NCI-H1417 treated with DMSO at 0.1 percent for 48 hours (cell line): ENCODE measurements at regions not wholly inside any gene's neighbourhood (a gene's known extent, or its start where the extent isn't known, plus 50 kb on each side); places are given as distances from the start of the nearest gene placed in this dataset.

Experiments
- DNase-seq: peaks from one replicate; lab custom pipeline; 2025; lab: John Stamatoyannopoulos, UW

DNA sequence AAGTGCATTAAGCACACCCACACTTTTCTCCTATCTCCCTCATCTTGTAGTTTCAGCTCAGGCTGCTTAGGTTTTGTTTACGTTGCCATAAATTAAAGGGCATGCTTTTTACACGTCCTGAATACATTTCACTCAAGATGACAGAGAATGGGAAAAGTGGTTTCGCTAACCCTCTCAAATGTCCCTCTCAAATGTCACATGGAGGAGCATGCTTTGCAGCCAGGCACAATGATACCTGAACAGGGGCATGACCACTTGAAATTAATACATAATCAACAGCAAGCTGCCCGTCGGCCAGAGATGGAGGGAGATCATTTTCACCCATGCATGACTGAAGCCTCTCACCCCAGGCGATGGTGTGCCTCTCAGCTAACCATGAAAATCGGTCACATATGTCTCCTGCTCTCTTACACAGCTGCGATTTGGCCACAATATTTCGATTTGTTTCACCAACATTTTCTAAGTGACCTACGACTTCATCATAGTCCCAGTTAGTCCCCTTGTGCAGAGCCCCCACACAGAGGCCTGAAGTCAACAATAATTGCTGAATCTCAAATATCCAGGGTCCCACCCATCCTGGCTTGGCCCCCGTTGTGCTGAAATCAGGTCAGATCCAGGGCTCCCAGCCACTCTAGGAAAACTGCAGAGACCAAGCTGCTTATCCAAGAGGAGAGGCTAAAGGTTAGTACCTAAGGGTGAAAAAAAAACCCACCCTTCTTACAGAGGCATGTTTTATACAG is 373.9 kb upstream of the NFE2L3 start:
- peak; percentile 97 for DNase-seq

DNA sequence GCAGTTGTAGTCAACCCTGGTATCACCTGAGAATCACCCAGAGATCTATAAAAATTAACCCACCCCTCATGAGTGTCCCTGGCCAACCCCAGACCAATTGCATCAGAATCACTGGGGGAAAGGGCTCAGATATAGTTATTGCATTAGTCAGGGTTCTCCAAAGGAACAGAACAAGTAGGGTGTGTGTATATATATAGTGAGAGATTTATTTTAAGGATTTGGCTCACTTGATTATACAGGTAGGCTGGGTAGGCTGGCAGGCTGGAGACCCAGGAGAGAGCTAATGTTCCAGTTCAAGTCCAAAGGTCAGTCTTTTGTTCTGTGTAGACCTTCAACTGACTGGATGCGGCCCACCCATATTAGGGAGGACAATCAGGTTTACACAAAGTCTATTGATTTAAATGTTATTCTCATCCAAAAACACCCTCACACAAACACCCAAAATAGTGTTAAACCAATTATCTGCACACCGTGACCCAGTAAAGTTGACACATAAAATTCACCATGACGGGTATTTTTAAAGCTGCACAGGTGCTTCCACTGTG is 372.9 kb upstream of the NFE2L3 start:
- no peak for DNase-seq

DNA sequence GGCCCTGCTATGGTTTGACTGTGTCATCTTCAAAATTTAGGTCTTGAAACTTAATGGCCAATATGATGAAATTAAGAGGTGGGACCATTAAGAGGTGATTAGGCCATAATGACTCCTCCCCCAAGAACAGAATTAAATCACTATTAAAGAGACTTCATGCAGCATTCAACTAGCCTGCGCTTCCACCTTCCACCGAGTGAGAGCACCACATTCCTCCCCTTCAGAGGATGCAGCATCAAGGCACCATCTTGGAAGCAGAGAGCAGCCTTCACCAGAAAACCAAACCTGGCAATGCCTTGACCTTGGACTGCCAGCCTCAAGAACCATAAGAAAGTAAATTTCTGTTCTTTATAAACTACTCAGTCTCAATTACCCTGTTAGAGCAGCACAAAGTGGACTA is 371.1 kb upstream of the NFE2L3 start:
- DNase-seq, result no peak

DNA sequence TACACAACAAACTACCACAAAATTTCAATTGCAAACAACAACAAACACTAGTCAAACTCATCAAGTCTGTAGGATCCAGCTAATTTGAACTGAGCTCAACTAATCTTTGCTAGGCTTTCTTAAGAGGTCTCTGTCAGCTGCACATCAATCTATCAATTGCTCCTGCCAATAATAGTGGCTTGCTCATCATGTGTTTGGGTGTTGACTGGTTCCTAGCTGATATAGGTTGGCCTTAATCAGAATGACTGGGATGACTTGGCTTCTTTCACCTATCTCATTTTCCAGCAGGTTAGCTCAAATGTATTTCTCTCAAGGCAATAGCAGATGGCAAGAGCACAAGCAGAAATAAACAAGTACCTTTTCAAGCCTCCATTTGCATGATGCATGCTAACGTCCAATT is 370.3 kb upstream of the NFE2L3 start:
- DNase-seq, result no peak

DNA sequence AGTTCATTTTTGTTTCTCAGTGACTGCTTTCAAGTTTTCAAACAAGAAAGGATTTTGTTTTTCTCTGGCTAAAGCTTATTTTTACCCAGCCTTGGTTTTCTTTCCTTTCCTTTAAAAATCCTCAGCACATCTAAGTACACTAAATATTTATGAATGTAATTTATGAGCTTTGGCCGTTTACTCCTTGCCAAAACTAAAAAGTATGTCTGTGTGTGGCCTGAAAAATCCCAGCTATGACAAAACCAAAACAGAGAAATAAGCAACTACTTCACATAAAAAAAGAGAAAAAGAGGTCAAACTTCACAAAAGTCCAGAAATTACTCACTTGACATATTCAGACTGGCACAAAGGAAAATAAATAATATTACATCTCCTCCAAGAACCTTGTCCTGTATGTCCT is 365.1 kb upstream of the NFE2L3 start:
- no peak for DNase-seq

GRCh38 chr7:25787336-25787735 is 364.7 kb upstream of the NFE2L3 start:
- no peak for DNase-seq

GRCh38 chr7:25788371-25788770 is 363.6 kb upstream of the NFE2L3 start:
- no peak for DNase-seq

GRCh38 chr7:25788961-25789620 is 362.9 kb upstream of the NFE2L3 start:
- DNase-seq, result no peak

DNA sequence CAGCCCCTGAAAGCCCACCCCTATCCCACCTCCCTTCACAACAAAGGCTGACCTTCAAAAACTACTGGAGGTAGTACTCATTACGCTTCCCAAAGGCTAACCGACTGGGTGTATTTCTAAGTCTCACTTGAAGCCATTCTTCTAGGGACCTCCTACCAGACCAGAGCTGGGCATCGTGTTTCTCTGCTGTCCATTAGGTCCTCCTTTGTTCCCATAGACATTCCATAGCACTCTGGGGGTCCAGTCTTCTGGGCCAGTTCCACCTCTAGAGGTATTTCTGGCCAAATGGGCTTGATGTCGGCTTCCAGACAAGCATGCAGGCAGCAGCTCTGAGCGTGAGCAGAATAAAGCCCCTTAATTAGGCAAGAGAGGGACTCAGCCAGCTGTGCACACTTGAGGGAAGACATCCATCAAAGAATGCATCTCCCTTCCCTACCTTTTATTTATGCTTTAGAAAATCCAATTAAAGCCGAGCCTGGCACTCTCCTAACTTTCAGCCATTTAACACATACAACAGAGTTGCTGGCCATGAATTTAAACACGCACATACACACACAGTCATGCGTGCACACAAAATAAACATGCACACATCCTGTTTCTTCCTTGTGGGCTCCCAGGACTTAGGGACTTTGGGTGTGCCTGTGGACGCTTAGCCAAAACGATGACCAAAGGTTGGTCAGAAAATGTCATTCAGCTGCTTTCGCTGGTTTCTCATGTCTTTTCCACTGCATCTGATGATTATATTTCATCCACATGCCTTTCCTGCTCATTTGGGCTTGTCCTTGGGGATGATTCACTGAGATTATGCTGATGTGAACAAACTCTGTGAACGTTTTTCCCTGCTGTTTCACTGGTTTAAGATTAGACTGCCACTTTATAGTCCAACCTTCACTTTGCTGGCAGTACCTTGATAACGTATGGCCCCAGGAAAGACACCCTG is 362.0 kb upstream of the NFE2L3 start:
- no peak for DNase-seq

GRCh38 chr7:25790963-25791362 is 361.0 kb upstream of the NFE2L3 start:
- no peak for DNase-seq

DNA sequence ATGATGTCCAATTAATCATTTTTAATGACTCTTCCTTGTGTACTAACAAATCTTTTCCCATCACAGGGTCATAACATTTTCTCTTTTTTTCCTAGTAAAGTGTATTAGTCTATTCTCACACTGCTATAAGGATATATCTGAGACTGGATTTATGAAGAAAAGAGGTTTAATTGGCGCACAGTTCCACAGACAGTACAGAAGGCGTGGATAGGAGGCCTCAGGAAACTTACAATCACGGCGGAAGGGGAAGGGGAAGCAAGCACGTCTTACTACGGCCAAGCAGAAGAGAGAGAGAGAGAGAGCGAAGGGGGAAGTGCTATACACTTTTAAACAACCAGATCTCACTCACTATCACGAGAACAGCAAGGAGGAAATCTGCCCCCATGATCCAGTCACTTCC is 359.4 kb upstream of the NFE2L3 start:
- DNase-seq, result no peak

DNA sequence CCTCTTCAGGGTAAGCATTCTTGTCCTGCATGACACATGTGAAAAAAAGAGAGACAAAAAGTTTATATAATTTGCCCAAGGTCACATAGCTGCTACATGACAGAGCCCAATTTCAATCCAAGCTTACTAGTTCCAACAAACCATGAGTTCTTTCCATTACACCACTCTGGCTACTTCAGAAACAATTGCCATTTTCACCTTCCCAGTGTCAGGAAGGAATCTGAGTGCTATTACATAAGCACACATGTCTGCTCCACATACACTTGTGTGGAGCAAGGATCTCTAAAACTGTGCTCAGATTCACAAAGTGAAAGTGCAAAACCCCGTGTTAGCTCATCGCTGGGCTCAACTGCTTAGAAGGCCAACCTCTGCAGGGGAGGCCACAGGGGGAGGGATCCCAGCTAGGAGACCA is 356.2 kb upstream of the NFE2L3 start:
- no peak for DNase-seq

DNA sequence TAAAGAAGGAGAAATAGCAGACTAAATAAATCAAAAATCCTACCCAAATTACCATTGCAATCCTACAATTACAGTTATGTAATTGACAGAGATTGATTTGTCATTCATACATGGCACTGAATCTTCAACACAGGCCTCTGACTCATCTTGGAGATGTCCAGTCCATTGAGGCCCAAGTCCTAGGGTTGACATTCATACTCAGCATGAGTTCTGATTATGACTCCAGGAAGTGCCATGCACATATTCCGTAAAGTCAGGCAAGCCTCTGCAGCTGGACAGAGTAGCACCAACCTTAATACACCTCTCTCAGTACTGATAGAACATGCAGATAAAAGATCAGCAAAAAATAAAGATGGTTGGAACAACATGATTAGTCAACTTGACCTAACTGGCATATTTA is 353.7 kb upstream of the NFE2L3 start:
- no peak for DNase-seq

DNA sequence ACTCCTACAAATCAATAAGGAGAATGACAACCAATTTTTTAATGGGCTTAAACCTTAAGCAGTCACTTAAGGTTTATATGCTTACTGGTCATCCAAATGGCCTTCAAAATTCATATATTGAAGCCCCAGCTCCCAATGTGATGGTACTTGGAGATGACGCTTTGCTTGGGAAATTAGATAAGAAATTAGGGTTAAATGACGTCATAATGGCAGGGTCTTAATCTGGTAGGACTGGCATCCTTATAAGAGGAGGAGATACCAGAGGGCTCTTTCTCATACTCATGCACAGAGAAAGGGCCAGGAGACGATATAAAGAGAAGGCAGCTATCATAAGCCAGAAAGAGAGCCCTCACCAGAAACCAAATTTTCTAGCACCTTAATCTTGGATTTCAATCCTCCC is 350.8 kb upstream of the NFE2L3 start:
- DNase-seq, result no peak

DNA sequence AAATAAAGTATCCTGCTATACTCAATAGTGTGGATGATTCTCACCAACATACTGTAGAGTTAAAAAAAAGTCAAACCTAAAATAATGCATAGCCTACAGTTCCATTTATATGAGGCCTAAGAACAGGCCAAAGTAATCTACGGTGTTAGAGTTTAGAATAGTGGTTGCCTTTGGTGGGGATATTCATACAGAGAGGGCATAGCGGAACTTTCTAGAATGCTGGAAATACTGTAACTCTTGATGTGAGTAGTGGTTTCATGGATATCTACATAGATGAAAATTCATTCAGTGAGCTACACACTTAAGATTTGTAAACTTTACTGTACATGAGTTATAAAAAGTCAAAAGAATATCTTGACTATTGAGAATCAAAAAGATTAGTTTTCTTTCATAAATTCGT is 349.9 kb upstream of the NFE2L3 start:
- DNase-seq, result no peak

GRCh38 chr7:25802473-25802872 is 349.5 kb upstream of the NFE2L3 start:
- no peak for DNase-seq

DNA sequence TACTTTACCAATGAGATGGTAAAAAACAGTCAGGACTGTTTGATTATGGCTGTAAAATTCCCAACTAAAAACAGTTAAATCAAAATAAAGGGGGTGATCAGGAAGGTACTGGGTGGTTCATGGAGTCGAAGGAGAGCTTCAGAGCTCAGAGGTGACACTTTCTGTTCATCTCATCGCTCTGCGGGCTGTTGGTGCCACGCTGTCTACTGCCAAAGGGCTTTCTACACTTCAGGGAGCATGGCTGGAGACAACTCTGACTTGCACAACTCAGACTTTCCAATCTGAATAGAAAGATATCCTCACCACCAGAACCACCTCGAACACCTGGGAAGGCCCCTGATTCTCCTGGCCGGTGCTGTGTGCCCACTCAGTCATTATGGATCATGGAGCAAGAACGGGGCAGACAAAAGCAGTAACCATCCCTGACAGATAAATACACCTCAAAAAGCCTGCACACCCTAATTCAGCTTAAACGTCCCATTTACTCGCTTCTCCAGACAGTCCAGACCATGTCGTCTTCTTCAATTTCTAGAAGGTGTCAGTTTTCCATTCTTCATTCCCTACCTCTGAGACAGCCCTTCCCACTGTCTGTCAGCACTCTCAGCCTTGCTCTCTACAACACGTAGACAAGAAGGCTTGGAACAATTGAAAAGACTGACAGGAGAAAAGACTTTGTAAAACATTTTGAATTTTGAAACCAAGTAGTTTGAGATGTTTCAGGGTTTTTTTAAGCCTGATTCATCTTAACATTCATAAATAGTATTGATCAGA is 348.7 kb upstream of the NFE2L3 start:
- DNase-seq, result no peak

DNA sequence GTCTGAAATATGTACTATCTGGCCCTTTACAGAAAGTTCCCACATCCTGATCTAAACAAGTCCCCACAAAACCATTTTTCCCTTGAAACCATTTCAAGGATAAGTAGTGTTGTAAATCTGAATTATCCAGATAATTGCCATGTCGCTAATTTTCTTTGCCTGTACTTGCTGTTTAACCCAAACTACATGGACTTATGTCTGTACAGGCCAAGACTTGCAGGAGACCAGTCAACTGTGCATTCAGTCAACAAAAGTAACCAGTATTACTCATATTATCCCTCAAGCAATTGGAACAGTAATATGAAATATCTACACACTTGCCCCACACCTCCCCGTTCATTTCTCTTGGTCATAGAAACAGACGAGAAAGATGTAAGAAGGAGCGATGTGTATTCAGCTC is 347.8 kb upstream of the NFE2L3 start:
- no peak for DNase-seq

GRCh38 chr7:25805027-25805687 is 346.8 kb upstream of the NFE2L3 start:
- no peak for DNase-seq

GRCh38 chr7:25807086-25807611 is 344.8 kb upstream of the NFE2L3 start:
- no peak for DNase-seq

DNA sequence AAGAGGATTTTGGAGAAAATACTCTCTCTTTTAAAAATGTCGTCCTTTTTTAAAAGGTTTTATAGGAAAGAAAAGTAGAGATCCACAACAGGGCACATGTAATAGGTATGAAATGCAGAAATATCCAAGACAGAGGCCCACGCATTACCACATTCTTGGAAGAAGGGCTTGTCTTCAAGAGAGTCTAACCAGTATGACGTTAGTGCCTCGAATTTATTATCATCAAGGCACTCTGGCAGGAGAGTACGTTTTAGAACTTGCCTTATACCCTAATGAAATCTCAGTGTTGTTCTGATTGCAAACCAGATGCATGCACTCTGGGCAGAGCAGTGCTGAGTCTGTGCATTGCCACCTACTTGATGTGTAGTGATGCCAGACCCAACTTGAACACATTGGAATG is 342.6 kb upstream of the NFE2L3 start:
- DNase-seq, result no peak
